ENCODE measurements at regions not wholly inside any gene's neighbourhood (a gene's known extent, or its start where the extent isn't known, plus 50 kb on each side); places are given as distances from the start of the nearest gene placed in this dataset.

GRCh38 chr3:150261958-150262357, 146.1 kb upstream of the TSC22D2 start:
- TF ChIP-seq CTCF (IDR thresholded peaks at IDR 0.05) (no peak), POLR2A (IDR thresholded peaks at IDR 0.05) (no peak)
